ENCODE measurements at regions not wholly inside any gene's neighbourhood (a gene's known extent, or its start where the extent isn't known, plus 50 kb on each side); places are given as distances from the start of the nearest gene placed in this dataset.
"Not testable (repeated sequence)": the region's sequence is repeated elsewhere in the genome, so short reads cannot be mapped to it uniquely, and the experiment has no call there.

GRCh38 chr5:18660511-18660910 lies 1026.3 kb downstream of the TAF11L14 start:
- BruUV-seq (replicated peaks) = no TSS peak
- H3K36me3 ChIP-seq (ENCODE audit: control insufficient read depth, insufficient read depth, low read length) = no peaks in the 10 kb centered on the region
- CTCF ChIA-PET = no interaction called here
- POLR2A ChIA-PET = no interaction called here
- no peak for DNase-seq (ENCODE audit: low read depth, low spot score)
- no peak overlapping the region for H3K4me3 ChIP-seq (ENCODE audit: low read depth in 2 of 2, low read length in 2 of 2)
- H3K27me3 ChIP-seq (ENCODE audit: control insufficient read depth, insufficient read depth, low read length) = no peaks in the 10 kb centered on the region
- TF ChIP-seq POLR2AphosphoS5 (IDR thresholded peaks at IDR 0.05; ENCODE audit: low read depth, low read length) (no peak), CTCF (IDR thresholded peaks at IDR 0.05) (no peak), REST (IDR thresholded peaks at IDR 0.05; ENCODE audit: insufficient read depth in 1 of 2, low read depth in 2 of 2, low read length in 1 of 2) (no peak), SIN3A (IDR thresholded peaks at IDR 0.05; ENCODE audit: borderline replicate concordance, insufficient read depth, low read depth, low read length) (no peak), TCF7L2 (IDR thresholded peaks at IDR 0.05; ENCODE audit: low read depth, low read length) (no peak)
- intact Hi-C loops (cut with micrococcal nuclease; ENCODE audit: unreplicated experiment) = no loop called here
- in situ Hi-C loops (cut with HindIII; ENCODE audit: low pct_unique_long_range_greater_than_20kb, low sequenced_read_pairs) = no loop called here
- no peak overlapping the region for H3K27ac ChIP-seq (ENCODE audit: low read length)
- no peak for ATAC-seq
- no peaks in the 10 kb centered on the region for H3K4me1 ChIP-seq (ENCODE audit: control insufficient read depth, insufficient read depth, low read length)
- no peaks in the 10 kb centered on the region for H3K9me3 ChIP-seq (ENCODE audit: control insufficient read depth, insufficient read depth, low read depth, low read length)

GRCh38 chr5:18662231-18662630 lies 1028.0 kb downstream of the TAF11L14 start:
- CTCF ChIA-PET = no interaction called here
- ATAC-seq = no peak
- no peak for DNase-seq (ENCODE audit: low read depth, low spot score)
- Histone ChIP-seq H3K27me3 (ENCODE audit: control insufficient read depth, insufficient read depth, low read length) (no peaks in the 10 kb centered on the region), H3K9me3 (ENCODE audit: control insufficient read depth, insufficient read depth, low read depth, low read length) (no peaks in the 10 kb centered on the region), H3K4me1 (ENCODE audit: control insufficient read depth, insufficient read depth, low read length) (no peaks in the 10 kb centered on the region), H3K27ac (ENCODE audit: low read length) (no peak overlapping the region), H3K4me3 (ENCODE audit: low read depth in 2 of 2, low read length in 2 of 2) (no peak overlapping the region), H3K36me3 (ENCODE audit: control insufficient read depth, insufficient read depth, low read length) (no peaks in the 10 kb centered on the region)
- POLR2A ChIA-PET = no interaction called here
- in situ Hi-C loops (cut with HindIII; ENCODE audit: low pct_unique_long_range_greater_than_20kb, low sequenced_read_pairs) (no loop called here), intact Hi-C loops (cut with micrococcal nuclease; ENCODE audit: unreplicated experiment) (no loop called here)
- BruUV-seq (replicated peaks) = no TSS peak
- TF ChIP-seq REST (IDR thresholded peaks at IDR 0.05; ENCODE audit: insufficient read depth in 1 of 2, low read depth in 2 of 2, low read length in 1 of 2) = no peak
- no peak for TF ChIP-seq CTCF (IDR thresholded peaks at IDR 0.05)
- no peak for TF ChIP-seq POLR2AphosphoS5 (IDR thresholded peaks at IDR 0.05; ENCODE audit: low read depth, low read length)
- TF ChIP-seq SIN3A (IDR thresholded peaks at IDR 0.05; ENCODE audit: borderline replicate concordance, insufficient read depth, low read depth, low read length) = no peak
- TF ChIP-seq TCF7L2 (IDR thresholded peaks at IDR 0.05; ENCODE audit: low read depth, low read length) = no peak

- H3K4me3 ChIP-seq (ENCODE audit: low read depth in 2 of 2, low read length in 2 of 2); intact Hi-C loops (cut with micrococcal nuclease; ENCODE audit: unreplicated experiment); POLR2A ChIA-PET; CTCF ChIA-PET; H3K4me1 ChIP-seq (ENCODE audit: control insufficient read depth, insufficient read depth, low read length); H3K27me3 ChIP-seq (ENCODE audit: control insufficient read depth, insufficient read depth, low read length); BruUV-seq (replicated peaks); H3K9me3 ChIP-seq (ENCODE audit: control insufficient read depth, insufficient read depth, low read depth, low read length); ATAC-seq; H3K27ac ChIP-seq (ENCODE audit: low read length); in situ Hi-C loops (cut with HindIII; ENCODE audit: low pct_unique_long_range_greater_than_20kb, low sequenced_read_pairs); H3K36me3 ChIP-seq (ENCODE audit: control insufficient read depth, insufficient read depth, low read length); DNase-seq (ENCODE audit: low read depth, low spot score): not testable (repeated sequence)
Observed at GRCh38 chr5:18674212-18674611, 1040.0 kb downstream of the TAF11L14 start.
